GM21360 (cell line): ENCODE measurements at regions not wholly inside any gene's neighbourhood (a gene's known extent, or its start where the extent isn't known, plus 50 kb on each side); places are given as distances from the start of the nearest gene placed in this dataset.
"Not testable (repeated sequence)": the region's sequence is repeated elsewhere in the genome, so short reads cannot be mapped to it uniquely, and the experiment has no call there.

Experiments
- ATAC-seq: cut with Tn5 transposase; IDR thresholded peaks from one replicate; pipeline ENCODE4 v1.9.1; 2021; ENCODE audit warnings: mild to moderate bottlenecking, moderate library complexity; ENCODE audit not compliant: unreplicated experiment

DNA sequence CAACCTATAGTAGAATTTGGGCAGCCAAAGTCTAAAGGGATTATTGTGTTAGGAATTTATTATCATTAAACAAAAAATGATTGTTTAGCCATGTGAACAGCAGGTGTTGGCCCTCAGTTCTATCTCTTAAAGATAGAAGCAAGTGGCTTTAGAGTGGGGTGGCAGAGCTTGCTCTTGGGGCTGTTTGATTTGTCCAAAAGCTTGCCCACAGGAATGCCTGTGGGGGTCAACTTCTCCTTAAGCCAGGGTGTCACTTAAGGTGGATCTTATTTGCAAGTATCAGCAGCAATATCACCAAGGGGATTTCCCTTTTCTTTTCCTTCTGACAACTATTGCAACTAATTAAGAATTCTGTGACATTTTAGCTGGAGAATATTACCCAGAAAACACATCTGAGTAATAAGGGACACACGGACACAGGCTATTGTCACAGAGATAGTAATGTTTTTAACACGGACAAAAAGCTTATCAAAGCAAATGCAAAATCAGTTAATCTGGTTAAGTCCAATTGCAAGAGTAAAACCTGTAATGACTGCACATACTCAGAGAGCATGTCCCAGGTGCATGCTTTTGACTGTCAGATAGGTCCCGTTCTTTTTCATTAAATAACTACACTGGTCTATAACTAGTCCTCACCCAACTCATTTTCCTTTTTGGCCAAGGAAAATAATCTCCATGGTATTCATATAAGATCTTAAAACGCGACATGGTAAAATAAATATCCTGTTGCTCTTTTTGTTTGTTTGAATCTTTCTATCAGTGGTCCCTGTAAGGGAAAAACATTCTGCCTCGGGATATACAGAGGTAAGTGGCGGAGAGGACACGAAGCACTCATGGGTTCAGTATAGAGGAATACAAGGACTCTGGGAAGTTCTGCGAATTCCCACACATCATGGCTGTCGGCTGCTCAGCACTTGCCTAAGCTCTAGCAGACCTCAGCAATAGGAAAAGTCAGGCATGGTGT is 172.1 kb upstream of the RFC3 start:
- no peak for ATAC-seq

DNA sequence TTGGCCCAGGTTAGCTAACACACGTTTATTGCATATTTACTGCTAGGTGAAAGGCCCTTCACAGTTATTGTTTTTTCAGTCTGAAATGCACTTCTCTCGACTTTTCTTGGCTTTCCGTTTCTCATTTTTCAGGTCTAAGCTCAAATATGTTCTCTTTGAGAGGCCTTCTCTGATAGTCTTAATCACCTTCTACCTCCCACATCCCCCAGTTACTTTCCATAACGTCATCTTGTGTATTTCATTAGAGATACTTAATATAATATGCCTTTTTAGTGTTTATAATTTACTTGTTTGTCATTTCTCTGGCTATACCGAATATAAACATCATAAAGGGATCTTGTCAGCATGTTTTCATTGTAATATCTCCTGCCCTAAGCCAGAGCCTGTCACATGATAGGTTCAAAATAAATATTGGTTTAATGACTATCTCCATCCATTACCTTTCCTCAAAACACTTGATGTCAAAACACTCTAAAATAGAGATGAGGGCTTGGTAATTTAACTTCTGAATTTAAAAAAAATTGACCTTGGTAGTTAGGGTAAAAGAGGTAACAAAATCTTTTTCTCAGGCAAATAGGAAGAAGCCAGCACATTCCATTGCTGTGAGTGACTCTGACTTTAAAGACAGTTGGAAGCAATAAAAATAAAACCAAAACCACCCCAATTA is 168.6 kb upstream of the RFC3 start:
- ATAC-seq = no peak

DNA sequence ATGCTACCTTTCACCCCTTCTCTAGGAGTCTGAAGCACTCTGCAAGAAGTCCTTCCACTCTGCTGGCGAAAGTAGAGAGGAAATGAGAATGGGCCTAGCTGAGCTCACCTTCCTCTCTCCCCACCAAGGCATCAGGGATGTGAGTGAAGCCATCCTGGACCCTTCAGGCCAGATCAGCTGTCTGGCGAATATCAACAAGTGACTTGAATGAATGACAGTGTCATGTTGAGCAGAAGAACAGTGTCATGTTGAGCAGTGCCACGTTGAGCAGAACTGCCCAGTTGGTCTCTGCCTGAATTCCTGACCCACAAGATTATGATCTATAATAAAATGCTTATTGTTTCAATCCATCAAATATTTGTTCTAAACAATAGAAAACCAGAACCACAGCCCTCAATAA is 166.2 kb upstream of the RFC3 start:
- ATAC-seq = no peak

DNA sequence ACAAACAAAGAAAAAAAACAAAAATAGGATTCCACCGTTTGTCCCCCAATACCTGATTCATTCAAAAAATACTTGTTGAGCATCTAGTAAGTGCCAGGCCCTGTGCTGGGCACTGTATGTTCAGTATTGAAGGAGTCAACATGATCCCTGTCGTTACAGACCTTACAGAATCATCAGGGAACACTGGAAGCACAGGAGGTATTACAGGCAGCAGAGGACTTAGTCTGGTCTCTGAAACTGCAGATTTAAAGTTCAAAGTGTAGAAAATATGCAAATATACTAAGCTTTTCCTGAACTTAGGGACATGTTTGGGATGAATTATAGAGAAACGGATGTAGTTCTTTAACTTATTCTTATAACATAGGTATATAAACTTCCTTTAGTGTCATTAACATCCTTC is 160.7 kb upstream of the RFC3 start:
- no peak for ATAC-seq

DNA sequence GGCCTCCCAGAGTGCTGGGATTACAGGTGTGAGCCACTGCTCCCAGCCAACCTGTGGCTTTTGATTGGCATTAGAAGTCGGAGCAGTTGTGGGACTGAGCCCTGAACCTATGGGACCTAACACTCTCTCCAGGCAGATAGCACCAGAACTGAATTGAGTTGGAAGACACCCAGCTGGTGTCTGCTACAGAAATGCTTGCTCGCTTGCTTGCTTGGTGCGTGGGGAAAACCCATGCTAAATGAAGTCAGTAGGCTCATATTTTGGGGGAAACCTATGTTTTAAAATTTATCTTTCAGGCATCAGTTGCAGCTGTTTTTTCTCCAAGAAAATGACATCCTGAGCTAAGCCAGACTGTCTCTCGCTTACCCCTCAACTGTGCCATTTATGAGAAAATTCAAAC is 158.5 kb upstream of the RFC3 start:
- ATAC-seq = no peak

DNA sequence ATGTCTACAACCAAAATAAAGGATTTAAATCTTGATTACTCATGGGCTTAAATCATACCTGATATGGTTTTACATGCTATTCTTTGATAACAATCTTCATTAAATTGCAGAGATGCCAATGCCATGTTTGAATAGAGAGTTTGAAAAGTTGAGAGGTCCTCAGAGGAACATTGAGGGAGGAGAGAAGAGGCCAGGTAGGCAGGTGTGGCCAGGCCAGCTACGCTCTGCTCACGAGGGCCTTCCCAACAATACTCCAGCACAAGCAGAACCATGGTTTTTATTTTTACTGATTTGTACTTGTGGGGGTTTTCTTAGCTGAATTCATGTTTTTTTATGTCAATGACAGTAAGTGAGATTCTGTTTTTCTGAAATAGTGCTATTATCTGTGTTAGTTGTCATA is 158.1 kb upstream of the RFC3 start:
- no peak for ATAC-seq

DNA sequence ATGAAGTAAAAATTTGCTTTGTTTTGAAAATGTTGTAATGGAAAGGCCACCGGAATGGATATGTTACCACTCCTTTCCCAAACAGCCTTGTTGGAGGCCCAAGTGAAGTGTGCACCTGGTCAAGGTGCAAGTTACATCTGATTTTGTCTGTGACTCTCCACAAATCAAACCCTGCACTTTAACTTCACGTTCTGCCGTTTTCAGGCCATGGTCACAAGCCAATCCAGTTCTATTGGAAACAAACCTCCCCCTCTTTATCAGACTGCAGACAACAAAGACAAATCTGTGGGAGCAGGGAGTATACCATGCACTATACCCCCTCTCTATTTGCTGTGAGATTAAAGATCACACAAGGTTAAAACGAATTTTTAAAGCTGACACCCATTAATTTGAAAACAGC is 155.6 kb upstream of the RFC3 start:
- ATAC-seq = no peak

DNA sequence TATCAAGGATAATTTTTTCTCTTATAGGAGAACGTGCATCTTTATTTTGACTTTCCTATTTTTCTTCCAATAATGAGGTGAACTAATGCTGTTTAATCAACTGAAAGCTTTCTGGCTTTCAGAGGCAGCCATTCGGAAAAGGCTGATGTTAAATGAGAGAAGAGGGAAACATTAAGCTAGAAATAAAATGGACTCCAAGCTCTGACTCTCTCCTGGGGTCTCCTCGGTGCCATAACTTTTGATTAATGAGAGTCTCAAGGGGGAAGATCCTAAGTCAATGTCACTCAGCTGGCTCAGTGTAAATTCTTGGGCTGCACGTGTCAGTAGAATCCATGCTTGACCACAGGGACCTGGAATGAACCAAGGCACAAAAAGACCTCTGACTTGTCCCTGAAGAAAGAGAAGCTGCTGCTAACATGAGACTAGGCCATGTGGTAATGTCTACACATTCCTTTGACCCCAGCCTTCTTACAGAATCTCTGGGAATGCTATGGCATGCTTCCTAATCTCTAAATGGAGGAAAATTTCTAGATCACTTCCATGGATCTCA is 152.2 kb upstream of the RFC3 start:
- ATAC-seq = no peak

DNA sequence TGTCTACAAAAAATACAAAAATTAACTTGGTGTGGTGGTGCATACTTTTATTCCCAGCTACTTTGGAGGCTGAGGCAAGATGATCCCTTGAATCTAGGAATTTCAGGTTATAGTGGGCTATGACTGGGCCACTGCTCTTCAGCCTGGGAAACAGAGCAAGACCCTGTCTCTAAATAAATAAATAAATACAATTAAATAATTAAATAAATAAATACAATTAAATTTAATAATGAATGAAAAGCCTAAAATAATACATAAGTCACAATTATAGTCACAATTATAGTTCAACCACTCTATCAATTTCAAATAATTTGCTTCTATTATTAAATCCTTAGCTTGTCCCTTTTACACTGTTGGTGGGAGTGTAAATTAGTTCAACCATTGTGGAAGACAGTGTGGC is 146.4 kb upstream of the RFC3 start:
- ATAC-seq = no peak

DNA sequence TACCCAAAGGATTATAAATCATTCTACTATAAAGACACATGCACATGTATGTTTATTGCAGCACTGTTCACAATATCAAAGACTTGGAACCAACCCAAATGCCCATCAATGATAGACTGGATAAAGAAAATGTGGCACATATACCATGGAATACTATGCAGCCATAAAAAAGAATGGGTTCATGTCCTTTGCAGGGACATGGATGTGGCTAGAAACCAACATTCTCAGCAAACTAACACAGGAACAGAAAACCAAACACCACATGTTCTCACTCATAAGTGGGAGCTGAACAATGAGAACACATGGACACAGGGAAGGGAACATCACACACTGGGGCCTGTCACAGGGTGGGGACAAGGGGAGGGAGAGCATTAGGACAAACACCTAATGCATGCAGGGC is 145.9 kb upstream of the RFC3 start:
- not testable (repeated sequence) for ATAC-seq

DNA sequence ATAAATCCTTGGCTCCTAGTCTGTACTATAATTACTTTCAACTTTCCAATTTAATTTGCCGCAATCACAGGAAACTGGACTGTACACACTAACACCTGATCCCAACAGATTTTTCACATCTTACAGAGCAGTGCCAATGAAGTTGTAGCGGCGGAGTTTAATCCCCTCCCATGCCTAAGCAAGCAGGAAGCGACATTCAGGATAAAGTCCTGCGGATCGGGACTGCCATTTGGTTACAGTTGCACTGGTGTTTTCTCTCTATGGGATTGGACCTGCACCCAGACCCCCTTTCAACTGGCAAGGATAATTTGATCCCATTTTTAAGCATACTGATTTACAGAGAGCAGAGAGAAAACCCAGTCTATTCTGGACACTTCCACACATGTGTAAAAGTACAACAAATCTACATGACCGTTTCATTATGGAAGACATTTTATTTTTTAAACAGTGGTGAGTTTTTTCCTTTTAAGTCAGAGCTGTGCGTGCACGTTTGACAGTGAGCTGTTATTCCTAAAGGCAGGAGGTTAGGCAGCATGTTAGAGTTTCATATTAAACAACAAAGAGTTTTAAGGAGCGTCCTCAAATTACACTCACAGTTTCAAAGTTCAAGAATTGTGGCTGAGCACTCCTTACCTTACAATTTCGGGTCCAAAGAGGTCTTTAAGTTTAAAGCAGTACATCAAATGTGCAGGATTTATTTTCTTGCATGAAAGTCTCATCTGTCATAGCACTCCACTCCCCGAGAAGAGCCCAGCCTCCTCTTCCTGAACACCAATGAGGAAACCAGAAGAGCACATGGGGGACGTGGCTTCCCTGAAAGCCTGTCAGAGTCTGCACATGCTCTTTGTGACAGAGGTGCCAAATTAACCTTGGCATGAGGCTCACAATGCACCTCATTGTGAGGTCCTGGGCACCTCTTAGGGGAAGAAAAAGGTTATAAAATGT is 141.6 kb upstream of the RFC3 start:
- ATAC-seq = no peak

DNA sequence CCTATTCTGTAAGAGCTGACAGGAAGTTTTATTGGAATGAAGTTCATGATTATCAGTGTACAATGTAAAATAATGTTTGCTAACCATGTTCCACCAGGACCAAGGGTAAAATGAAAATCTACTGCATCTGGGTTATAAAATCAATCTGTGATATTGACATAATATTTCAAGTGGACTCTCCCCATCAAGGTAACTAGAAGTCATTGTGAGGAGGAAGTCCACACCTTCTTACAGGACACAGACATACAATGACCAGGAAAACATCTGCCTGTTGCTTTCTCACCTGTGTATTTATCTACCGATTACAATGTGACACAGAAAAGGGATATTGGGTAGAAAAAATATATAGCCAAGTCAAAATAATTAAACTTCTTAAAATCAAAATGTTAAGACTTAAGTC is 140.7 kb upstream of the RFC3 start:
- no peak for ATAC-seq

DNA sequence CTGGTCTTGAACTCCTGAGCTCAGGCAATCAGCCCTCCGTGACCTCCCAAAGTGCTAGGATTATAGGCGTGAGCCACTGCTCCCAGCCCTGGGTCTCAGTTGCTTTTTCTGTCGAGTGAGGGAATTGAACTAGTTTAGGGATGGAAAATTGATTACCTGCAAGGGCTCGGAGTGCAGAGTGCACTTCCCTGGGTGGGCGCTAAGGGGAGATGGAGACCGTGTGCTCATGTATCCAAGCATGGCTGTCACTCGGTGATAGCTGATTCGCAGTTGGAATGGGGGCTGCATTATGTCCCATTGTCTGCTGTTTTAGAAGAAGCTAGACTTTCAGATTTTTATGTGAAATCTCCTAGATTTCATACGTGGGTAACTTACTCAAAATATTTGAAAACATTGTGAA is 139.9 kb upstream of the RFC3 start:
- no peak for ATAC-seq

DNA sequence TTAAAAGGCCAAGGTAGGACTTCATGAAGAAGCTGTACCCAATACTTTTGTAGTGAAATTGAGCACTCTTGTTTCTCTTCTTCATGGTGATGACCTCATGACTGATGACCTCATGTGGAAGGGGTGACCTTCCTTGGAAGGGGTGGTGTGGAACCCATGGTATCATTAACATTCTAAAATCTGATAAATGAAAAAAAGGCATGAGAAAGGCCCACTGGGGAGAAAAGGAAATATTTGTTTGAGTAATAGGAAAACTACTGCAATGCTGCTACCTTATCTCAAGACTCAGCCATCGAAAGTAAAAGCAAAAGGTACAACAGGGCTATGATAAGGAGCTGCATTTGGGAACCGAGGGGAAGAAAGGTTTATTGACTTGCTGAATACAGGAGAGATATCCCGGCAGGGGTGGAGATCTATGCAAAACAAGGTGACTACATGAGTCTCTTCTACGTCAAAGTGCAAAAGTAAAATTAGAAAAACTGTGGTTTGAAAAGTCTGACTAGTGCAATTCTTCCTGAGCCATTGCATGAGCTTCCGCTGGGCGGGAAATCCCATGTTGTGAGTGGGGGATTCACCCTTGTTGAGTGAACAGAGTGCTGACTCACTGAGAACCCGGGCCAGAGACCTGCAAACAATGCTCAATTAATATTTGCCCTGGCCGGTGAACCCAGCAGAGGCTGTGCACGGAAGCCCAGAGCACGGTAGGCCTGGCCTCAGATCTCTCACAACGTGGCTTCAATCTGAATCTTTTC is 138.9 kb upstream of the RFC3 start:
- peak; percentile 95 for ATAC-seq

DNA sequence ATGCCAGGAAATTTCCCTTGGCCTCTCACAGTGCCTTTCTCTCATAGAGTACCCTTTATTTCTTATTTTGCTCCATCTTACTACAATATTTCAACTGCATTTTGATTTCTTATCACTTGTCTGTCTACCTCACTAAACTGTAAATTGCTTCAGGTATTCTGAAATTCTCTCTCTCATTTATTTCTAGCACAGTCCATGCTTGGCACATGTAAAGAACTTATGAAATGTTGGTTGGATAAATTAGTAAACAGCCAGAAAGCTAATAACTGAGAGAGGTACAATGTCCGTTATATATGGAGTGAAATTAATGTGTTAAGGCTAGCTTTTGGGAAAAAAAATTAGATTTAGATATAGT is 138.3 kb upstream of the RFC3 start:
- ATAC-seq = no peak

DNA sequence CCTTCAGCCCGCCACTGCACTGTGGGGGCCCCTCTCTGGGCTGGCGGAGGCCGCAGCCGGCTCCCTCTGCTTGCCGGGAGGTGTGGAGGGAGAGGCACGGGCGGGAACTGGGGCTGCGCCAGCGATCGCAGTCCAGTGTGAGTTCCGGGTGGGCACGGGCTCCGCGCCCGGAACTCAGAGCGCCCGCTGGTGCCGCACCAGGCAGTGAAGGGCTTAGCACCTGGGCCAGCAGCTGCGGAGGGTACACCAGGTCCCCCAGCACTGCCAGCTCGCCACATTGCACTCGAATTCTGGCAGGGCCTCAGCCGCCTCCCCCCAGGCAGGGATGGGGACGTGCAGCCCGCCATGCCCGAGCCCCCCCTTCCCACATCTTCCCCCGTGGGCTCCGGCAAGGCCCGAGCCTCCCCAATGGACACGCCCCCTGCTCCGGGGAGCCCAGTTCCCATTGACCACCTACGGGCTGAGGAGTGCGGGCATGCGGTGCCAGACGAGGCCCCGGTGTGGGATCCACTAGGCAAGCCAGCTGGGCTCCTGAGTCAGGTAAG is 135.9 kb upstream of the RFC3 start:
- ATAC-seq = no peak

DNA sequence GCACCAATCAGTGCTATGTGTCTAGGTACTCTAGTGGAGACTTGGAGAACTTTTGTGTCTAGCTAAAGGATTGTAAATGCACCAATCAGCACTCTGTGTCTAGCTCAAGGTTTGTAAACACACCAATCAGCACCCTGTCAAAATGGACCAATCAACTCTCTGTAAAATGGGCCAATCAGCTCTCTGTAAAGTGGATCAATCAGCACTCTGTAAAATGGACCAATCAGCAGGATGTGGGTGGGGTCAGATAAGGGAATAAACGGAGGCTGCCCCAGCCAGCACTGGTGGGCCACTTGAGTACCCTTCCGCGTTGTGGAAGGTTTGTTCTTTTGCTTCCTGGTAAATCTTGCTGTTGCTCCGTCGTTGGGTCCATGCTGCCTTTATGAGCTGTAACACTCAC is 135.3 kb upstream of the RFC3 start:
- not testable (repeated sequence) for ATAC-seq

DNA sequence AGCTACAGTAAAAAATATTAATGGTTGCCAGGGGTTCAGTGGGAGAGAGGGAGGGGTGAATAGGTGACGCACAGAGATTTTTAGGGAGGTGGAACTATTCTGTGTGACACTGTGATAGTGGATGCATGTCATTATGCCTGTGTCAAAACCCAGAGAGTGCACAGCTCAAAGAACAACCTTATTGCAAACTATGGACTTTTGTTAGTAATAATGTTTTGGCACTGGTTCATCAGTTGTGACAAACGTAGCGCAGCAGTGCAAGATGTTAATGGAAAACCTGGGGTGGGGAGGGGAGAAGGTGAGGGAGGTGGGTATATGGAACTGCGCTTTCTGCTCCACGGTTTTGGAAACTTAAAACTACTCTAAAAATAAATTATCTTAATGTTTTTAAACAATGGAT is 134.6 kb upstream of the RFC3 start:
- ATAC-seq = no peak

DNA sequence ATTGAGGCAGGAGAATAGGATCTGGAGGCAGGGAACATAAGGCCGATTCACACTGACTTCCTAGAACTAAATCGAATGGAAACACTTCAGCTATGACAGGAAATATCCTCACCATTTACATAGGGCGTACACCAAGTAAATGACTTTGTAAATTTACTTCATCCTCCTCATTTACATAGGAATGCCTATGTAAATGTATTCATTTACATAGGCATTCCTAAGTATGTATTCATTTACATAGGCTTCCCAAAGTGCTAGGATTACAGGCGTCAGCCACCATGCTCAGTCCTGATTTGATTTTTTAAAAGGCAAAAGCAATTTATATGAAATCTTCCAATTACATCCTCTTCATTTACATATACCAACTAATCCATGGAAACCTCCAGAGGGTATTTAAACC is 133.1 kb upstream of the RFC3 start:
- ATAC-seq = no peak
